ENCODE measurements at regions not wholly inside any gene's neighbourhood (a gene's known extent, or its start where the extent isn't known, plus 50 kb on each side); places are given as distances from the start of the nearest gene placed in this dataset.

- no peak overlapping the region for H2BK5ac ChIP-seq (ENCODE audit: insufficient read length, low read length)
These were observed 144.8 kb downstream of the ETS2 start for GRCh38 chr21:38950435-38951094.

More at GRCh38 chr21:38950435-38951094, 144.8 kb downstream of the ETS2 start:
- no peak overlapping the region for H3K14ac ChIP-seq (ENCODE audit: insufficient read depth, low read length)
- H3K56ac ChIP-seq (ENCODE audit: insufficient read length, low read depth, low read length), result no peak overlapping the region
- no peaks in the 10 kb centered on the region for H3K9me3 ChIP-seq (ENCODE audit: control insufficient read depth, low read depth, low read length)
- Mint-ChIP-seq H3K27me3 (ENCODE audit: low read depth) (peaks cover 14% of the 10 kb centered on the region), H3K27ac (no peak overlapping the region), H3K4me1 (peaks cover 11 to 32% of the 10 kb centered on the region in 2 experiments), H3K36me3 (ENCODE audit: insufficient read depth in 1 of 3, low read depth in 3 of 3) (peaks cover 0 to 8% (median 2%) of the 10 kb centered on the region in 3 experiments; a peak in 4 of 7 replicates), H3K9me3 (peaks cover 9 to 11% of the 10 kb centered on the region in 2 experiments), H3K4me3 (no peak overlapping the region)
- no peak overlapping the region for H3T11ph ChIP-seq (ENCODE audit: low read length)
- H2BK20ac ChIP-seq (ENCODE audit: low read depth, low read length, poor library complexity, severe bottlenecking), result no peak overlapping the region
- no peaks in the 10 kb centered on the region for H3K79me2 ChIP-seq (ENCODE audit: insufficient read depth, low read length)
- H3K23ac ChIP-seq (ENCODE audit: insufficient read length, low read depth, low read length), result no peak overlapping the region
- no peak overlapping the region for H2BK120ac ChIP-seq (ENCODE audit: low read depth, low read length, poor library complexity, severe bottlenecking)
- no peaks in the 10 kb centered on the region for H4K20me1 ChIP-seq (ENCODE audit: control insufficient read depth, insufficient read depth, insufficient read length)
- no CpG with 5 or more reads among the region's 4 CpGs for WGBS (ENCODE audit: extremely low coverage, insufficient read length, low lambda C conversion rate)
- H3K27ac ChIP-seq (ENCODE audit: insufficient read length, low read depth, low read length), result no peak overlapping the region
- no peak overlapping the region for H2AFZ ChIP-seq (ENCODE audit: low read length)
- no peak overlapping the region for H2BK15ac ChIP-seq (ENCODE audit: low read depth, low read length)
- H3K23me2 ChIP-seq (ENCODE audit: insufficient read length, low read depth, low read length, poor library complexity, severe bottlenecking), result no peaks in the 10 kb centered on the region
- no peaks in the 10 kb centered on the region for H3K79me1 ChIP-seq (ENCODE audit: insufficient read depth, low read depth, low read length, poor library complexity, severe bottlenecking)
- H3K9ac ChIP-seq (ENCODE audit: extremely low read depth, insufficient read length, low read length), result no peak overlapping the region
- no peaks in the 10 kb centered on the region for H3K27me3 ChIP-seq (ENCODE audit: insufficient read depth, low read length)
- H4K91ac ChIP-seq (ENCODE audit: insufficient read length, low read depth, low read length), result no peak overlapping the region
- H3K18ac ChIP-seq (ENCODE audit: insufficient read length, low read depth, low read length), result no peak overlapping the region
- H4K5ac ChIP-seq (ENCODE audit: insufficient read length, low read depth, low read length), result no peak overlapping the region
- H2AK5ac ChIP-seq (ENCODE audit: insufficient read length, low read length), result no peak overlapping the region
- H3K4ac ChIP-seq (ENCODE audit: low read depth, low read length), result no peak overlapping the region
- no peak overlapping the region for H4K8ac ChIP-seq (replicated peaks; ENCODE audit: insufficient read length, low read depth, low read length)
- H3K4me1 ChIP-seq (ENCODE audit: insufficient read depth, low read length), result peaks cover 2% of the 10 kb centered on the region; the same call in 1 of the 2 replicates
- no peak for DNase-seq
- TF ChIP-seq, protein P1, sequence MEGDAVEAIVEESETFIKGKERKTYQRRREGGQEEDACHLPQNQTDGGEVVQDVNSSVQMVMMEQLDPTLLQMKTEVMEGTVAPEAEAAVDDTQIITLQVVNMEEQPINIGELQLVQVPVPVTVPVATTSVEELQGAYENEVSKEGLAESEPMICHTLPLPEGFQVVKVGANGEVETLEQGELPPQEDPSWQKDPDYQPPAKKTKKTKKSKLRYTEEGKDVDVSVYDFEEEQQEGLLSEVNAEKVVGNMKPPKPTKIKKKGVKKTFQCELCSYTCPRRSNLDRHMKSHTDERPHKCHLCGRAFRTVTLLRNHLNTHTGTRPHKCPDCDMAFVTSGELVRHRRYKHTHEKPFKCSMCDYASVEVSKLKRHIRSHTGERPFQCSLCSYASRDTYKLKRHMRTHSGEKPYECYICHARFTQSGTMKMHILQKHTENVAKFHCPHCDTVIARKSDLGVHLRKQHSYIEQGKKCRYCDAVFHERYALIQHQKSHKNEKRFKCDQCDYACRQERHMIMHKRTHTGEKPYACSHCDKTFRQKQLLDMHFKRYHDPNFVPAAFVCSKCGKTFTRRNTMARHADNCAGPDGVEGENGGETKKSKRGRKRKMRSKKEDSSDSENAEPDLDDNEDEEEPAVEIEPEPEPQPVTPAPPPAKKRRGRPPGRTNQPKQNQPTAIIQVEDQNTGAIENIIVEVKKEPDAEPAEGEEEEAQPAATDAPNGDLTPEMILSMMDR (conservative IDR thresholded peaks at IDR 0.05), result no peak
- no peak overlapping the region for H2BK12ac ChIP-seq (ENCODE audit: insufficient read length, low read depth, low read length)
- H3K4me2 ChIP-seq (ENCODE audit: insufficient read depth, insufficient read length, low read length), result no peak overlapping the region
